Lower lobe of right lung (tissue), 2 donors: ENCODE measurements at regions not wholly inside any gene's neighbourhood (a gene's known extent, or its start where the extent isn't known, plus 50 kb on each side); places are given as distances from the start of the nearest gene placed in this dataset.

Source experiments
- ATAC-seq, 2 donors: fragments of 200-7000 bp; cut with Tn5 transposase; one replicate each; pipeline ENCODE4 v1.9.1; 2020 to 2022; ENCODE audit warnings: mild to moderate bottlenecking in 2 of 2, moderate library complexity in 2 of 2
- DNase-seq: peaks from one replicate; pipeline ENCODE4 v3.0.0-alpha.2; 2020
- H3K27ac ChIP-seq: fragments of 200-600 bp; one replicate; pipeline ENCODE4 v1.8.0; 2022
- H3K27me3 ChIP-seq: fragments of 200-600 bp; one replicate; pipeline ENCODE4 v1.8.0; 2022; ENCODE audit warnings: low read depth
- H3K36me3 ChIP-seq: fragments of 200-600 bp; one replicate; pipeline ENCODE4 v1.8.0; 2022; ENCODE audit warnings: mild to moderate bottlenecking
- H3K4me1 ChIP-seq: fragments of 200-600 bp; one replicate; pipeline ENCODE4 v1.8.0; 2022
- H3K4me3 ChIP-seq: fragments of 200-600 bp; one replicate; pipeline ENCODE4 v1.8.0; 2022; ENCODE audit warnings: mild to moderate bottlenecking
- H3K9me3 ChIP-seq: fragments of 200-600 bp; one replicate; pipeline ENCODE4 v1.8.0; 2022
- intact Hi-C: fragments of 100-400 bp; cut with DNase I; formaldehyde crosslinking; loops from one replicate; pipeline ENCODE4 v1.11.0; 2022
- TF ChIP-seq, protein P1 (sequence below): fragments of 200-600 bp; IDR thresholded peaks from one replicate; pipeline ENCODE4 v1.8.0; 2022; ENCODE audit warnings: antibody characterized with exemption, mild to moderate bottlenecking
- donor health status: DM: no; HTN: yes; CAD: no; lungs with severe emphysema.

DNA sequence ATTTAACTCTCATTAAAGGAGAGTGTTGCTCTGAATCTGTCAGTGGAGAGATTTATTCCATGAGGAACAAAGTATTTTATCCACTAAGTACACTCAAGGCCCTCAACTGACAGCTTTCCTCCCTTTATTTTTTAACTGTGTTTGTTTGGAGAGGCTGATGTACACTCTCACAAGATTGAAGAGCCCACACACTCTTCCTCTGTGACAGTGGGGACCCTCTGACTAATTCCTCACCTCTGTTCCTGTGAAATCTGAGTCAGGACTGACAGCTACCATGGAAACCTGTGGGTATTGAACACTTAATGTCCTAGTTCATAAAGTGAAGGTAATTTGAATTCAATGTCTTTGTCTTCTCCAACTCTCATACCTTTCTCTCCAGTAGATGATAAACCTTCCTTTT, 189.8 kb upstream of the PITRM1 start:
- no peaks in the 10 kb centered on the region for H3K36me3 ChIP-seq
- TF ChIP-seq, protein P1, sequence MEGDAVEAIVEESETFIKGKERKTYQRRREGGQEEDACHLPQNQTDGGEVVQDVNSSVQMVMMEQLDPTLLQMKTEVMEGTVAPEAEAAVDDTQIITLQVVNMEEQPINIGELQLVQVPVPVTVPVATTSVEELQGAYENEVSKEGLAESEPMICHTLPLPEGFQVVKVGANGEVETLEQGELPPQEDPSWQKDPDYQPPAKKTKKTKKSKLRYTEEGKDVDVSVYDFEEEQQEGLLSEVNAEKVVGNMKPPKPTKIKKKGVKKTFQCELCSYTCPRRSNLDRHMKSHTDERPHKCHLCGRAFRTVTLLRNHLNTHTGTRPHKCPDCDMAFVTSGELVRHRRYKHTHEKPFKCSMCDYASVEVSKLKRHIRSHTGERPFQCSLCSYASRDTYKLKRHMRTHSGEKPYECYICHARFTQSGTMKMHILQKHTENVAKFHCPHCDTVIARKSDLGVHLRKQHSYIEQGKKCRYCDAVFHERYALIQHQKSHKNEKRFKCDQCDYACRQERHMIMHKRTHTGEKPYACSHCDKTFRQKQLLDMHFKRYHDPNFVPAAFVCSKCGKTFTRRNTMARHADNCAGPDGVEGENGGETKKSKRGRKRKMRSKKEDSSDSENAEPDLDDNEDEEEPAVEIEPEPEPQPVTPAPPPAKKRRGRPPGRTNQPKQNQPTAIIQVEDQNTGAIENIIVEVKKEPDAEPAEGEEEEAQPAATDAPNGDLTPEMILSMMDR = no peak
- peaks cover 8% of the 10 kb centered on the region for H3K9me3 ChIP-seq
- intact Hi-C loops = no loop called here
- ATAC-seq (no peak), DNase-seq (no peak)
- no peak overlapping the region for H3K27ac ChIP-seq
- no peaks in the 10 kb centered on the region for H3K4me1 ChIP-seq
- H3K4me3 ChIP-seq = no peak overlapping the region
- H3K27me3 ChIP-seq = no peaks in the 10 kb centered on the region

DNA sequence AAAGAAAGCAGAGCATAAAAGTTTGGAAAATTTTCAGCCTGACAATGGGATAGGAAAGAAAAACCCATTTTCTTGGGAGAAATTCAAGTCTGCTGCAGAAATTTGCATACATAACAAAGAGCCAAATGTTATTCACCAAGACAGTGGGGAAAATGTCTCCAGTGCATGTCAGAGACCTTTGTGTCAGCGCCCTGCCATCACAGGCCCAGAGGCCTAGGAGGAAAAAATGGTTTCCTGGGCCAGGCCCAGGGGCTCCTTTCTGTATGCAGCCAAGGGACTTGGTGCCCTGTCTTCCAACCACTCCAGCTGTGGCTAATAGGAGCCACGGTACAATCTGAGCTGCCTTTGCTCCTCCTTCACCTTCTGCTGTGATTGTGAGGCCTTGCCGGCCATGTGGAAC, 189.1 kb upstream of the PITRM1 start:
- TF ChIP-seq, protein P1 = no peak
- no peak for ATAC-seq
- no peaks in the 10 kb centered on the region for H3K36me3 ChIP-seq
- no peaks in the 10 kb centered on the region for H3K27me3 ChIP-seq
- intact Hi-C loops = no loop called here
- no peaks in the 10 kb centered on the region for H3K4me1 ChIP-seq
- no peak for DNase-seq
- peaks cover 8% of the 10 kb centered on the region for H3K9me3 ChIP-seq
- no peak overlapping the region for H3K4me3 ChIP-seq
- H3K27ac ChIP-seq = no peak overlapping the region

DNA sequence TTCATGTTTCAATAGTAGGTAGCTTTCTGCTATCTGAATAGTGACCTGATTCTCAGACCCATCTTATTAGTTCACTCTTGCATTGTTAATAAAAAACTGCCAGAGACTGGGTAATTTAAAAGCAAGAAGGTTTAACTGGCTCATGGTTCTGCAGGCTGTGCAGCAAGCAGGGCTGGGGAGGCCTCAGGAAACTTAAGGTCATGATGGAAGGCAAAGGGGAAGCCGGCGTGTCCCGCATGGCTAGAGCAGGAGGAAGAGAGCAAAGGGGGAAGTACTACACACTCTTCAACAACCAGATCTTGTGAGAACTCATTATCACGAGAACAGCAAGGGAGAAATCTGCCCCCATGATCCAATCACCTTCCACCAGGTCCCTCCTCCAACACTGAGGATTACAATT, 185.2 kb upstream of the PITRM1 start:
- no peak for DNase-seq
- no peak overlapping the region for H3K27ac ChIP-seq
- peaks cover 8% of the 10 kb centered on the region for H3K9me3 ChIP-seq
- TF ChIP-seq, protein P1 = no peak
- no peaks in the 10 kb centered on the region for H3K4me1 ChIP-seq
- H3K36me3 ChIP-seq = no peaks in the 10 kb centered on the region
- no peaks in the 10 kb centered on the region for H3K27me3 ChIP-seq
- no peak overlapping the region for H3K4me3 ChIP-seq
- intact Hi-C loops = no loop called here
- no peak for ATAC-seq

DNA sequence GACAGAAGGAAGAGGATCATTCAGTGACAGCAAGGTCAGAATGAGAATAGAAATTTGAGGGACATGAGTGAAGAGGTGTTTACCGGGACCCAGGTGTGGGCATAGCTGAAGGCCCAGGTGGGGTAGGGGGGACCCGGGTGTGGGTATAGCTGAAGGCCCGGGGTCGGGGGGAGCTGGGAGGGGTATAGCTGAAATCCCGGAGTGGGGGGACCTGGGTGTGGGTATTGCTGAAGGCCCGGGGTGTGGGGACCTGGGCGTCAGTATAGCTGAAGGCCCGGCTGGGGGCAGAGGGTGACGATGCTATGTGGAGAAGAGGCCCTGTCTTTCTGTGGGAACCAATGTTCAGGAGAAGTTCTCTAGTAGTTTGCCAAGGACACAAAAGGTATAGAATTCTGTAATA, 183.0 kb upstream of the PITRM1 start:
- Histone ChIP-seq H3K27ac (no peak overlapping the region), H3K9me3 (no peaks in the 10 kb centered on the region), H3K4me1 (no peaks in the 10 kb centered on the region), H3K36me3 (no peaks in the 10 kb centered on the region), H3K27me3 (no peaks in the 10 kb centered on the region), H3K4me3 (no peak overlapping the region)
- intact Hi-C loops = no loop called here
- DNase-seq (no peak), ATAC-seq (peak in 1 of 2 donors; percentile 19)
- TF ChIP-seq, protein P1 = no peak

DNA sequence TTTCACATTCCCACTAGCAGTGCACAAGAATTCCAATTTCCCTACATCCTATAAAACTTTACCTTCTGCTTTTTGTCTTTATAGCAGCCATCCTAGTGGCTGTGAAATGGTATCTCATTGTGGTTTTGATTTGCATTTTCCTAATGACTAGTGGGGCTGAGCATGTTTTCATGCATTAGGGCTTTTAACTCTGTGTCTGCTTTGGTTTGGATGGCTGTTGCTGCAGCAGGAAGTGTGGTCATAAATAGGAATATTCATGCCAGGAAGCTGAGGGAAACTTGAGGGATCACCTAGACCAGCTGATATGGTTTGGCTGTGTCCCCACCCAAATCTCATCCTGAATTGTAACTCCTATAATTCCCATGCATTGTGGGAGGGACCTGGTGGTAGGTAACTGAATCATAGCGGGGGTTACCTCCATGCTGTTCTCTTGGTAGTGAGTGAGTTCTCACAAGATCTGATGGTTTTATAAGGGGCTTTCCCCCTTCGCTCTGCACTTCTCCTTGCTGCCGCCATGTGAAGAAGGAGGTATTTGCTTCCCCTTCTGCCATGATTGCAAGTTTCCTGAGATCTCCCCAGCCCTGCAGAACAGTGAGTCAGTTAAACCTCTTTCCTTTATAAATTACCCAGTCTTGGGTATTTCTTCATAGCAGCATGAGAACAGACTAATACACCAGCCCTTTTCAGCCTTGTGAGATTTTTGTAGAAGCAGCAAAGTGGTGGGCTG, 181.8 kb upstream of the PITRM1 start:
- Histone ChIP-seq H3K4me3 (no peak overlapping the region), H3K36me3 (no peaks in the 10 kb centered on the region), H3K4me1 (no peaks in the 10 kb centered on the region), H3K27me3 (no peaks in the 10 kb centered on the region), H3K27ac (no peak overlapping the region), H3K9me3 (no peaks in the 10 kb centered on the region)
- DNase-seq = no peak
- TF ChIP-seq, protein P1 = no peak
- no peak for ATAC-seq
- intact Hi-C loops = no loop called here
